ENCODE measurements at regions not wholly inside any gene's neighbourhood (a gene's known extent, or its start where the extent isn't known, plus 50 kb on each side); places are given as distances from the start of the nearest gene placed in this dataset.

DNA sequence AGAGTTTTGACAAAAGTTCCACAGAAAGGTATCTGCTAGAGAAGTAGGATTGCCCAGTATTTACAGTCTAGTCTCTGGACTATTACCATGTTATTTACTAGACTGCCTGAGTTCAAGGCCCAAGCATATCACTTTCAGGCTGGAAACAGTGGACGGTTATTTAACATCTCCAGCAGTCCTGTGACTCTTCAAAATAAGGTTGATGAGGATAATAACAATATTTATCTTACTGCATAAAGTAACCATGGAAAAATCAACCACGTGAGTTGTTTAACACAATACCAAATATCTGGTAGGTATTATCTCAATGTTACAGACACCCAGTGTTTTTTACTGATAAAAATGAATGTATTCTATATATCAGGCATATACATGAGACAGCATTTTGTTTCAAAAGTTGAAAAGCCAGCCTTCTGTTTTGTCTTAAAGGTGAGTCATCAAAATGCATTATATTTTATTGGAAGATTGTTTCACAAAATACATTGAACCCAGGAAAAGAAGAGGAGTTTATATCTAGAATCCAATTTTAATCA is 535.8 kb downstream of the TBL1XR1 start:
- WGBS, 2 donors: 85 to 91% methylated on average over 2 of the region's 2 CpGs
- no peak for DNase-seq (ENCODE audit: low spot score in 2 of 2)
- no peak overlapping the region for H3K4me3 ChIP-seq (ENCODE audit: low read depth, poor library complexity, severe bottlenecking)
- TF ChIP-seq, protein P1, sequence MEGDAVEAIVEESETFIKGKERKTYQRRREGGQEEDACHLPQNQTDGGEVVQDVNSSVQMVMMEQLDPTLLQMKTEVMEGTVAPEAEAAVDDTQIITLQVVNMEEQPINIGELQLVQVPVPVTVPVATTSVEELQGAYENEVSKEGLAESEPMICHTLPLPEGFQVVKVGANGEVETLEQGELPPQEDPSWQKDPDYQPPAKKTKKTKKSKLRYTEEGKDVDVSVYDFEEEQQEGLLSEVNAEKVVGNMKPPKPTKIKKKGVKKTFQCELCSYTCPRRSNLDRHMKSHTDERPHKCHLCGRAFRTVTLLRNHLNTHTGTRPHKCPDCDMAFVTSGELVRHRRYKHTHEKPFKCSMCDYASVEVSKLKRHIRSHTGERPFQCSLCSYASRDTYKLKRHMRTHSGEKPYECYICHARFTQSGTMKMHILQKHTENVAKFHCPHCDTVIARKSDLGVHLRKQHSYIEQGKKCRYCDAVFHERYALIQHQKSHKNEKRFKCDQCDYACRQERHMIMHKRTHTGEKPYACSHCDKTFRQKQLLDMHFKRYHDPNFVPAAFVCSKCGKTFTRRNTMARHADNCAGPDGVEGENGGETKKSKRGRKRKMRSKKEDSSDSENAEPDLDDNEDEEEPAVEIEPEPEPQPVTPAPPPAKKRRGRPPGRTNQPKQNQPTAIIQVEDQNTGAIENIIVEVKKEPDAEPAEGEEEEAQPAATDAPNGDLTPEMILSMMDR (IDR thresholded peaks at IDR 0.05): no peak
- TF ChIP-seq POLR2A (IDR thresholded peaks at IDR 0.05): no peak
- intact Hi-C loops (cut with DNase I; ENCODE audit: low total_unique reads): no loop called here

DNA sequence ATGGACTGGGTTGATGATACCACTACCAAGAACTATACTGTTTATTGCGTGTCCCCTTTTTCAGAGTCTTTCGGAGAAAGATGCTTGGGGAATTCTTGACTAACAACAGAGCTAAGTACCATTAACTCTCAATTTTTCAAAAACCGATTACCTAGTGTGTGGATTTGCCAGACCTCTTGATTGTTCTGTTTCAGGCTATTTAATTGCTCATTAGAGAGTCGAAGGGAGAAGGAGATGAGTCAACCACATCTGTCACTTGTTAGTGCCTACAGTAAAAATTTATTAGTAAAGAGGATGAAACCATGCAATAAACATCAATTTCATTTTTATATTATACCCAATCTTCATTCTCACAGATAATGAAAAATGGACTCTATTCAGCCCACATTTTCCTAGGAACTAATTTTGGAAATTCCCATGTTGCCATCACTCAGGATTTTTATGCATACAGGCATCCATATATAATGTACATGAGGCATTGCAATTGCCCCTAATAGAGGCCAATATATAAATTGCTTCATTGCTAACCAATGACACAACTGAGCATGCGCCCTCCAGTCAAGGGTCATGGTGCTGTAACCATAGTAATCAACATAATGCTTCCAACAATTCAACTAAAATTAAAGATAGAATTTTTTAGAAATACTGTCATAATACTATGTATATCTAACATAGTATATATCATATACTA is 541.7 kb downstream of the TBL1XR1 start:
- DNase-seq (ENCODE audit: low spot score in 2 of 2): no peak
- TF ChIP-seq, protein P1 (IDR thresholded peaks at IDR 0.05): no peak
- no peak for TF ChIP-seq POLR2A (IDR thresholded peaks at IDR 0.05)
- H3K4me3 ChIP-seq (ENCODE audit: low read depth, poor library complexity, severe bottlenecking): no peak overlapping the region
- intact Hi-C loops (cut with DNase I; ENCODE audit: low total_unique reads): no loop called here
- 48 to 80% methylated on average over 5 of the region's 5 CpGs for WGBS, 2 donors

DNA sequence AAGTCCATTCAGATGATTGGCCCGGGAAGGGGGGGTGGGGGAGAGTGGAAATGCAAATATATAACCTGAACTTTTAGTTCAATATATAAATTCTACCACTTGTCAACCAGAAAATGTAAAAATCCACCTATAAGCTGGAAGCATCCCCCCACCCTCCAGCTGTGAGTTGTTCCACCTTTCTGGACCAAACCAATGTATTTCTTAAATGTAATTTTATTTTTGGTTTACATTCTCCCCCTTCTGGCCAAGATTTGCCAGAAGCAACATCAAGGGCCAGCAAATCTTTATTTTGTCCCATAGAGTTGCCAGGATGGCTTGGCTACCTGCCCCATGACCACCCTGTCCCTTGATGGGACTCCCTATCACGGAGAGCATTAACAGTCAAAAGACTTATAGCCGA is 545.7 kb downstream of the TBL1XR1 start:
- TF ChIP-seq, protein P1 (IDR thresholded peaks at IDR 0.05): no peak
- no peak for TF ChIP-seq POLR2A (IDR thresholded peaks at IDR 0.05)
- no peak for DNase-seq (ENCODE audit: low spot score in 2 of 2)
- intact Hi-C loops (cut with DNase I; ENCODE audit: low total_unique reads): no loop called here
- H3K4me3 ChIP-seq (ENCODE audit: low read depth, poor library complexity, severe bottlenecking): no peak overlapping the region
- WGBS, 2 donors: 88 to 93% methylated on average over 3 of the region's 3 CpGs

DNA sequence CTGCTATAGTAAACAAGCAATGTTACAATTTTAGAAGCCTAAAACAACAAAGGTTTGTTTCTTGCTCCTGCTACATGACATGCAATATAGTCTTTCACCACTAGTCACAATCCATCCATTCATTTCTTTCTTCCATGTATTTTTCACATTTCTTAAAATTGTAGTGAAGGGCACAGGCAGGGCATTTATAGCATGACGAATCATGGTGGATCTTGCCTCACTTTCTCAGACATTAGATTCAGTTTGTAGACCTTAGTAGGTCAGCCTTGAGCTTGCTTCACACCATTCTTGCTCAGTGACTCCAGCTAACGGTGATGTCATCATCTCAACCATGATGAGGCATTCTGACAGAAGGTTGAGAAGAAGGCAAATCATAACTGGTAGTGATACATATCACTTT is 546.8 kb downstream of the TBL1XR1 start:
- intact Hi-C loops (cut with DNase I; ENCODE audit: low total_unique reads): no loop called here
- TF ChIP-seq, protein P1 (IDR thresholded peaks at IDR 0.05): no peak
- no peak for DNase-seq (ENCODE audit: low spot score in 2 of 2)
- no peak overlapping the region for H3K4me3 ChIP-seq (ENCODE audit: low read depth, poor library complexity, severe bottlenecking)
- WGBS, 2 donors: 49 to 84% methylated on average over 2 of the region's 2 CpGs

DNA sequence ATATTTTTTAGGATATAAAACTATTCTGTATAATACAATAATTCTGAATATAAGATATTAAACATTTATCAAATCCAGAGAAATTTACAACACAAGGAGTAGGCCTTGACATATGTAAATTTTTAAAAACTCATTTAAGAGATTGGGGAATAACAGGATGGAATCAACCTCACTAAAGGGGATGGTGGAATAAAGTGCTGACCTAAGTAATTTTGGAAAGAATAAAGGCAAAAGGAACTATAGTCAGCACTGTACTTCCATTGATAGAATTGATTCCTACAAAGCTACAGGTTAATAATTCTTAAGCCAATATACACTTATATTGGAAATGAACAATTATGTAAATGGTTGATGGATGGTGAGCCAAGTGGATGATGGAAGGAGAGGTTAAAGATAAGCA is 549.3 kb downstream of the TBL1XR1 start:
- TF ChIP-seq POLR2A (IDR thresholded peaks at IDR 0.05): no peak
- TF ChIP-seq, protein P1 (IDR thresholded peaks at IDR 0.05): no peak
- intact Hi-C loops (cut with DNase I; ENCODE audit: low total_unique reads): no loop called here
- no peak for DNase-seq (ENCODE audit: low spot score in 2 of 2)
- no peak overlapping the region for H3K4me3 ChIP-seq (ENCODE audit: low read depth, poor library complexity, severe bottlenecking)

DNA sequence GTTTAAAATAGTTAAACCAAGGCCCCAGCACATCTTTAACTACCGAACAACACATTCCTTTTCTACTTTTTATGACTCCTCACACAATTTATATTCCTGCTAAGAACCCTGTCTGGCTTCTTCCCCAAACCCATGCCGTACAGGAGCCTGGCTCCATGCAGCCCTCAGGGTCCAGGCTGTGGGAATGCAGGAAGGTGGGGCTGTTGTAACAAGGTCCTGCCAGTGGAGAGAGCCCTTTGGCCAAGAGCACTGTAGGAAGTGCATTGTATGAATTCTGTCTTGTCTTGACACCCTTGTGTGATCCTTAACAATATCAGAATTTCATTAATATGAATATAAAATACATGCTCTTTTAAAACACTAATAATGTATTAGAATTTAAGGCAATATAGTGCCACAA is 563.8 kb downstream of the TBL1XR1 start:
- DNase-seq (ENCODE audit: low spot score in 2 of 2): no peak
- H3K4me3 ChIP-seq (ENCODE audit: low read depth, poor library complexity, severe bottlenecking): no peak overlapping the region
- TF ChIP-seq, protein P1 (IDR thresholded peaks at IDR 0.05): no peak
- no peak for TF ChIP-seq POLR2A (IDR thresholded peaks at IDR 0.05)
- WGBS, 2 donors: 28 to 33% methylated on average over 2 of the region's 2 CpGs
- intact Hi-C loops (cut with DNase I; ENCODE audit: low total_unique reads): no loop called here

Data from lower leg skin (tissue), 4 donors.